Muscle of leg (tissue), 3 donors: ENCODE measurements at regions not wholly inside any gene's neighbourhood (a gene's known extent, or its start where the extent isn't known, plus 50 kb on each side); places are given as distances from the start of the nearest gene placed in this dataset.
A peak's percentile ranks its signal among the peaks of the same experiment; 100 is the strongest.

ENCODE experiments used
- DNase-seq: peaks from one replicate; pipeline ENCODE4 v3.0.0; 2013
- H3K27ac ChIP-seq: one replicate; pipeline ENCODE4 v1.5.1; 2013; ENCODE audit warnings: mild to moderate bottlenecking, low read length, control low read depth
- H3K27me3 ChIP-seq: one replicate; pipeline ENCODE4 v1.6.1; 2013; ENCODE audit warnings: low read length; ENCODE audit not compliant: control insufficient read depth, insufficient read depth
- H3K36me3 ChIP-seq: one replicate; pipeline ENCODE4 v1.6.1; 2013; ENCODE audit warnings: low read length; ENCODE audit not compliant: control insufficient read depth, insufficient read depth
- H3K4me1 ChIP-seq: one replicate; pipeline ENCODE4 v1.6.1; 2013; ENCODE audit warnings: low read length; ENCODE audit not compliant: control insufficient read depth, insufficient read depth
- H3K4me3 ChIP-seq: one replicate; pipeline ENCODE4 v1.5.1; 2013; ENCODE audit warnings: low read length, control low read depth
- H3K9me3 ChIP-seq: replicated peaks from 2 replicates; pipeline ENCODE4 v1.6.1; 2013; ENCODE audit warnings: low read depth, low read length; ENCODE audit not compliant: control insufficient read depth
- WGBS: methylation state at CpG from one replicate; pipeline ENCODE4 v1.1.5; 2013; ENCODE audit warnings: missing lambda C conversion rate; ENCODE audit not compliant: insufficient coverage; 5-methylcytosine and 5-hydroxymethylcytosine counted together

GRCh38 chr6:48486373-48486772, 375.4 kb upstream of the PTCHD4 start:
- DNase-seq = no peak
- H3K27ac ChIP-seq = no peak overlapping the region
- no peaks in the 10 kb centered on the region for H3K4me1 ChIP-seq
- no peaks in the 10 kb centered on the region for H3K36me3 ChIP-seq
- no peak overlapping the region for H3K4me3 ChIP-seq
- no peaks in the 10 kb centered on the region for H3K9me3 ChIP-seq
- H3K27me3 ChIP-seq = no peaks in the 10 kb centered on the region
- no CpG with 5 or more reads among the region's 3 CpGs for WGBS

- DNase-seq = peak; percentile 5
- Histone ChIP-seq H3K9me3 (no peaks in the 10 kb centered on the region), H3K27ac (no peak overlapping the region), H3K4me1 (no peaks in the 10 kb centered on the region), H3K36me3 (no peaks in the 10 kb centered on the region), H3K27me3 (no peaks in the 10 kb centered on the region), H3K4me3 (no peak overlapping the region)
Measured at GRCh38 chr6:48476257-48476656, 365.3 kb upstream of the PTCHD4 start.

GRCh38 chr6:48475275-48475674, 364.3 kb upstream of the PTCHD4 start:
- Histone ChIP-seq H3K4me1 (no peaks in the 10 kb centered on the region), H3K27me3 (no peaks in the 10 kb centered on the region), H3K9me3 (no peaks in the 10 kb centered on the region), H3K36me3 (no peaks in the 10 kb centered on the region), H3K4me3 (no peak overlapping the region), H3K27ac (no peak overlapping the region)
- 88% methylated on average over 1 of the region's 1 CpG for WGBS
- no peak for DNase-seq

- 83% methylated on average over 1 of the region's 2 CpGs for WGBS
- H3K9me3 ChIP-seq = no peaks in the 10 kb centered on the region
- no peak overlapping the region for H3K4me3 ChIP-seq
- no peaks in the 10 kb centered on the region for H3K36me3 ChIP-seq
- peak; percentile 35 for DNase-seq
- H3K4me1 ChIP-seq = no peaks in the 10 kb centered on the region
- H3K27ac ChIP-seq = no peak overlapping the region
- no peaks in the 10 kb centered on the region for H3K27me3 ChIP-seq
Measured at GRCh38 chr6:48474830-48475229, 363.8 kb upstream of the PTCHD4 start.

DNA sequence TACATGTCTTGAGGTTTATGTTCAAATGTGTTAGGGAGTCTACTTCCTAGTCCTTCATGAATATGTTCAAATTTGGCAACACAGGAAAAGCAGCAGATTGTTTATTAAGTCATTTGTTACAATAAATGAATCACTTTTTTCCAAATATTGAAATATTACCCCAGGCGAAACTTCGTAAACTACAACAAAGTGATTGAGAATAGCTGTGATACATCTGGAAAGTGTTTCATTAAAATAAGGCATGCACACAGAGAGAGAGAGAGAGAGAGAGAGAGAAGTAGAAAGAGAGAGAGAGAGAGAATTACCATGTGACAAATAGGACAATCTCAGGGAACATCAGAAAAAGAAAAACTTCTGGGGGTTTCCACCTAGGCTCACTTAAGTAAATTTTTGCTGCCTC, 363.1 kb upstream of the PTCHD4 start:
- Histone ChIP-seq H3K36me3 (no peaks in the 10 kb centered on the region), H3K4me1 (no peaks in the 10 kb centered on the region), H3K27ac (no peak overlapping the region), H3K27me3 (no peaks in the 10 kb centered on the region), H3K4me3 (no peak overlapping the region), H3K9me3 (no peaks in the 10 kb centered on the region)
- DNase-seq = no peak
- no CpG with 5 or more reads among the region's 2 CpGs for WGBS

- no peaks in the 10 kb centered on the region for H3K9me3 ChIP-seq
- WGBS = no CpG with 5 or more reads among the region's 2 CpGs
- DNase-seq = no peak
- H3K4me3 ChIP-seq = no peak overlapping the region
- H3K36me3 ChIP-seq = no peaks in the 10 kb centered on the region
- H3K27me3 ChIP-seq = no peaks in the 10 kb centered on the region
- no peaks in the 10 kb centered on the region for H3K4me1 ChIP-seq
- no peak overlapping the region for H3K27ac ChIP-seq
Measured at GRCh38 chr6:48472535-48472934, 361.5 kb upstream of the PTCHD4 start.

- Histone ChIP-seq H3K27ac (no peak overlapping the region), H3K36me3 (no peaks in the 10 kb centered on the region), H3K4me3 (no peak overlapping the region), H3K27me3 (no peaks in the 10 kb centered on the region), H3K4me1 (no peaks in the 10 kb centered on the region), H3K9me3 (no peaks in the 10 kb centered on the region)
- DNase-seq = no peak
Measured at GRCh38 chr6:48472091-48472490, 361.1 kb upstream of the PTCHD4 start.

- Histone ChIP-seq H3K27ac (no peak overlapping the region), H3K9me3 (no peaks in the 10 kb centered on the region), H3K27me3 (no peaks in the 10 kb centered on the region), H3K4me1 (no peaks in the 10 kb centered on the region), H3K4me3 (no peak overlapping the region), H3K36me3 (no peaks in the 10 kb centered on the region)
- DNase-seq = no peak
- WGBS = no CpG with 5 or more reads among the region's 1 CpG
Measured at GRCh38 chr6:48471326-48471725, 360.3 kb upstream of the PTCHD4 start.

GRCh38 chr6:48449002-48449401, 338.0 kb upstream of the PTCHD4 start:
- H3K27ac ChIP-seq = no peak overlapping the region
- no peaks in the 10 kb centered on the region for H3K27me3 ChIP-seq
- H3K4me3 ChIP-seq = no peak overlapping the region
- no peaks in the 10 kb centered on the region for H3K9me3 ChIP-seq
- DNase-seq = peak; percentile 27
- H3K36me3 ChIP-seq = no peaks in the 10 kb centered on the region
- WGBS = no CpG with 5 or more reads among the region's 2 CpGs
- no peaks in the 10 kb centered on the region for H3K4me1 ChIP-seq

DNA sequence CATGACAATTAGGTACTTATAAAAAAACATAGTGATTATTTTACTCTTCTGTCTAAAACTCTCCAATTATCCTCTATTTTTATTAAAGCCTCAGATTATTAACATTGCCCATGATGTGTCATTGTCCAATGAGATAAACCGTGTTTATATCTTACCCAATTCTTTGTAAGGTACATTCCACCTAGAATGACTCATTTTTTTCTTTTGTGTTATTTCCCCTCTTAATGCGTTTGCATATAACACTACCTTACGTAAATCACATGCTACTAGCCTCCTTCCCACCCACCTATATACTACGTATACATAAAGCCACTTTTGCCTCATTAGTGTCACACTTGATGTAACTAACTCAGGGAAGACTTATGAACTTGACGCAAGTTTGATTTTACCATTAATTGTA, 336.3 kb upstream of the PTCHD4 start:
- Histone ChIP-seq H3K36me3 (no peaks in the 10 kb centered on the region), H3K27ac (no peak overlapping the region), H3K4me3 (no peak overlapping the region), H3K4me1 (no peaks in the 10 kb centered on the region), H3K27me3 (no peaks in the 10 kb centered on the region), H3K9me3 (no peaks in the 10 kb centered on the region)
- no peak for DNase-seq
- 90% methylated on average over 3 of the region's 5 CpGs for WGBS

- no peak overlapping the region for H3K27ac ChIP-seq
- H3K4me3 ChIP-seq = no peak overlapping the region
- no peaks in the 10 kb centered on the region for H3K36me3 ChIP-seq
- no peaks in the 10 kb centered on the region for H3K4me1 ChIP-seq
- DNase-seq = no peak
- H3K27me3 ChIP-seq = no peaks in the 10 kb centered on the region
- peaks cover 3% of the 10 kb centered on the region for H3K9me3 ChIP-seq
Measured at GRCh38 chr6:48429610-48430009, 318.6 kb upstream of the PTCHD4 start.
